Testis (tissue), 2 donors: ENCODE measurements at regions not wholly inside any gene's neighbourhood (a gene's known extent, or its start where the extent isn't known, plus 50 kb on each side); places are given as distances from the start of the nearest gene placed in this dataset.

Experiments used
- POLR2A ChIP-seq: fragments of 450-650 bp; IDR thresholded peaks from one replicate; pipeline ENCODE4 v1.6.1; 2017; ENCODE audit warnings: antibody characterized with exemption, mild to moderate bottlenecking, moderate library complexity
- TF ChIP-seq, protein P1 (sequence below), 3 experiments: fragments of 450-650 bp in 2 of 3; fragments of 200-600 bp in 1 of 3; sonication (generic) in 1 of 3; IDR thresholded peaks; one replicate each; pipeline ENCODE4 v1.5.1; 2016 to 2019; ENCODE audit warnings: antibody characterized with exemption in 3 of 3, mild to moderate bottlenecking in 2 of 3, moderate library complexity in 1 of 3

- TF ChIP-seq, protein P1, sequence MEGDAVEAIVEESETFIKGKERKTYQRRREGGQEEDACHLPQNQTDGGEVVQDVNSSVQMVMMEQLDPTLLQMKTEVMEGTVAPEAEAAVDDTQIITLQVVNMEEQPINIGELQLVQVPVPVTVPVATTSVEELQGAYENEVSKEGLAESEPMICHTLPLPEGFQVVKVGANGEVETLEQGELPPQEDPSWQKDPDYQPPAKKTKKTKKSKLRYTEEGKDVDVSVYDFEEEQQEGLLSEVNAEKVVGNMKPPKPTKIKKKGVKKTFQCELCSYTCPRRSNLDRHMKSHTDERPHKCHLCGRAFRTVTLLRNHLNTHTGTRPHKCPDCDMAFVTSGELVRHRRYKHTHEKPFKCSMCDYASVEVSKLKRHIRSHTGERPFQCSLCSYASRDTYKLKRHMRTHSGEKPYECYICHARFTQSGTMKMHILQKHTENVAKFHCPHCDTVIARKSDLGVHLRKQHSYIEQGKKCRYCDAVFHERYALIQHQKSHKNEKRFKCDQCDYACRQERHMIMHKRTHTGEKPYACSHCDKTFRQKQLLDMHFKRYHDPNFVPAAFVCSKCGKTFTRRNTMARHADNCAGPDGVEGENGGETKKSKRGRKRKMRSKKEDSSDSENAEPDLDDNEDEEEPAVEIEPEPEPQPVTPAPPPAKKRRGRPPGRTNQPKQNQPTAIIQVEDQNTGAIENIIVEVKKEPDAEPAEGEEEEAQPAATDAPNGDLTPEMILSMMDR (IDR thresholded peaks at IDR 0.05) = no peak
- no peak for TF ChIP-seq POLR2A
Observed at GRCh38 chr7:113996405-113996804, 77.6 kb upstream of the PPP1R3A start.
